SJCRH30 (cell line): ENCODE measurements at regions not wholly inside any gene's neighbourhood (a gene's known extent, or its start where the extent isn't known, plus 50 kb on each side); places are given as distances from the start of the nearest gene placed in this dataset.

ENCODE experiments used
- DNase-seq, 2 experiments: peaks; one replicate each; pipeline ENCODE4 v3.0.0-alpha.2; 2015 to 2020
- H3K27ac ChIP-seq: fragments of 250-450 bp; sonication (Bioruptor Pico); 2 replicates; pipeline ENCODE4 v1.5.1; 2020; ENCODE audit warnings: mild to moderate bottlenecking, moderate library complexity
- H3K27me3 ChIP-seq: fragments of 250-450 bp; sonication (Bioruptor Pico); 2 replicates; pipeline ENCODE4 v1.5.1; 2020; ENCODE audit warnings: mild to moderate bottlenecking, moderate library complexity
- H3K36me3 ChIP-seq: fragments of 250-450 bp; sonication (Bioruptor Pico); 2 replicates; pipeline ENCODE4 v1.5.1; 2020; ENCODE audit warnings: mild to moderate bottlenecking, moderate library complexity
- H3K4me1 ChIP-seq: fragments of 250-450 bp; sonication (Bioruptor Pico); 2 replicates; pipeline ENCODE4 v1.5.1; 2020; ENCODE audit warnings: mild to moderate bottlenecking, moderate library complexity
- H3K4me3 ChIP-seq: fragments of 250-450 bp; sonication (Bioruptor Pico); 2 replicates; pipeline ENCODE4 v1.5.1; 2020; ENCODE audit warnings: mild to moderate bottlenecking, moderate library complexity
- H3K9me3 ChIP-seq: fragments of 250-450 bp; sonication (Bioruptor Pico); replicated peaks from 2 replicates; pipeline ENCODE4 v1.5.1; 2020; ENCODE audit warnings: mild to moderate bottlenecking, moderate library complexity

DNA sequence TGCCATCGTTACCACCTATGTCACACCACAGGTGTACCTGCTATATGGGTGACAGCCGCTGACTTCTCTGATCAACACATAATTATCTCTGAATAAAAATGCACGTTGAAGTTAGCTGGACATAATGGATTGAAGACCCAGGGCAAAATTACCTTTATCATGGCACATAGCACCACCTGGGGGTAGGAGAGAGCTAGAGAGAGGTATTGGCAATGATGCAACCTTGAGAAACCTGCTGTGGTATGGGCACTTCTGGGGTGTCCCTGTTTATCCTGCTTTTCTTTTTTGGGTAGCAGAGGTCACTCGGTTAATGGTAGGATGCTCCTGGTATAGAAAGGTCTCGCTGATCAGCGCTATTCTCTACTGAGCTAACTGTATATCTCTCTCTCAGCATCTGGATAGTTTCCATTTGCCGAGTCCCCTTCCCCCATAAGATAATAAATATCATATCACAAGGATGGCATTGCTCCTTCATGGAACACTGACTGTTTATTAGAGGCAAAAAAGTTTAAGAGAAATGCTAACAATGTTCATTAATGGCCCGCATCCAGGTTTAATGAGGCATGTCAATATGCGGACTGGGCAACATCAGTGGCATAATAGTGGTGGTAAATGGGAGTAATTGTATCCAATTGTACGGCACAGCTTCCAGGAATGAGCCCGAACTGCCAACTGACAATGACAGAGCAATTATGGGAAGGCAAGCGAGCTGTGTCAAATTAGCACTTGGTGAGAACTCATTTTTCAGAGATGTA, 323.1 kb downstream of the TFEC start:
- no peak overlapping the region for H3K4me3 ChIP-seq
- H3K27ac ChIP-seq = no peak overlapping the region
- no peaks in the 10 kb centered on the region for H3K9me3 ChIP-seq
- H3K4me1 ChIP-seq = no peaks in the 10 kb centered on the region
- peak in 1 of 2 experiments; percentile 35 for DNase-seq
- no peaks in the 10 kb centered on the region for H3K27me3 ChIP-seq
- H3K36me3 ChIP-seq = no peaks in the 10 kb centered on the region

DNA sequence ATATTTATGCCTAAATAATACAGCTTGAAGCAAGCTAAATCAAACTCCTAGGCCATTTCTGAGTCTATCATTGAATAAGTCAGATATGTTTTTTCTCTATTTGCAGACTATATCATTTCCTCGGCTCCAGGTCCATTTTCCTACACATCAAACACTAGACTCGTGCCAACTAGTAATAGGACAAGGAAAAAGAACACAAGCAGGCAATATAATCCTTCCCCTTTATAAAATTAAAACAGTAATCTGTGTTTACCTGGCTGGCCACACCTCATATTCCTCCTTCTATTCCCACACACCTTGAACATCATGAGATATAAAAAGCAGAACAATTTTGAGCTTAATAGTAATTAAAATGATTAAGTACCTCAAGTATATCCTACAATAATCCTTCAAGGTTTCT, 325.7 kb downstream of the TFEC start:
- Histone ChIP-seq H3K9me3 (no peaks in the 10 kb centered on the region), H3K4me3 (no peak overlapping the region), H3K27me3 (no peaks in the 10 kb centered on the region), H3K27ac (no peak overlapping the region), H3K4me1 (no peaks in the 10 kb centered on the region), H3K36me3 (no peaks in the 10 kb centered on the region)
- DNase-seq = no peak

DNA sequence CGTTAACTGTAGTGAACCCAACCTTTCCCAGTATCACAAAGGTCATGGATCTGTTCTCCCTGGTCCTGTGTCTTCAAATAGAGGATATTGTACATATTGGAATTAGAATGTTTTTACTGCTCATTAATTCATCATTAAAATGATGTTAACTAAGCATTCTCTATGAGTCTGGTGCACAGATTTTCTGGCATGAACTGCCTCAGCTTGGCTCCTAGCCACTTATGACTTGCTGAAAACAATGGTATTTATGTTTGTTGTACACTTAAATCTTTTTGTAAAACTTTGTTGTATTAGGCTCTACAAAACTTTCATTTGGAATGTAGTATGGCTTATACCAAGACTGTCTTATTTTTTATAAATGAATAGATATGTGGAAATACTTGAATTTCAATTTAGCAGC, 329.4 kb downstream of the TFEC start:
- H3K9me3 ChIP-seq = no peaks in the 10 kb centered on the region
- no peak for DNase-seq
- H3K4me1 ChIP-seq = no peaks in the 10 kb centered on the region
- H3K27me3 ChIP-seq = no peaks in the 10 kb centered on the region
- H3K36me3 ChIP-seq = no peaks in the 10 kb centered on the region
- H3K4me3 ChIP-seq = no peak overlapping the region
- H3K27ac ChIP-seq = no peak overlapping the region

DNA sequence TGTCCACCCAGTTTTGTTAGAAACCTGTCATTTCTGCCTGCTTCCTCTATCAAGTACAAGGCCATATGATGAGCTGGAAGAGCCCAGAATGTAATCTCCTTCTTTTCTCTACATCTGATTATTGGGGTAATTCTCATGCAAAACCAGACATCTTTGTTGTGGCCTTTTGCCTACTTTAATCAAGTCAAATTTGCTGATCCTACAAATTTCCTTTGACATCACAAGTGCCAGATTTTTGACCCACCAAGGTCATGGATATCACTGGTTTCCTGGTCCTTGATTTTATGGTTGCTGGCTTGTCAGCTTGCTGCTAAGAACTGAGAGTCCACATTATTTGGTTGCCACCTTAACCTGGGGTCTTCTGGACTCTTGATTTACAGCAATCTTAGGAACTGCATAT, 336.1 kb downstream of the TFEC start:
- Histone ChIP-seq H3K4me3 (no peak overlapping the region), H3K27ac (no peak overlapping the region), H3K4me1 (no peaks in the 10 kb centered on the region), H3K27me3 (no peaks in the 10 kb centered on the region), H3K9me3 (peaks cover 3% of the 10 kb centered on the region; the same call in 1 of the 2 replicates), H3K36me3 (no peaks in the 10 kb centered on the region)
- DNase-seq = no peak

GRCh38 chr7:115693779-115694178, 336.8 kb downstream of the TFEC start:
- Histone ChIP-seq H3K4me3 (no peak overlapping the region), H3K4me1 (no peaks in the 10 kb centered on the region), H3K36me3 (no peaks in the 10 kb centered on the region), H3K27me3 (no peaks in the 10 kb centered on the region), H3K27ac (no peak overlapping the region), H3K9me3 (peaks cover 3% of the 10 kb centered on the region; the same call in 1 of the 2 replicates)
- DNase-seq = no peak

DNA sequence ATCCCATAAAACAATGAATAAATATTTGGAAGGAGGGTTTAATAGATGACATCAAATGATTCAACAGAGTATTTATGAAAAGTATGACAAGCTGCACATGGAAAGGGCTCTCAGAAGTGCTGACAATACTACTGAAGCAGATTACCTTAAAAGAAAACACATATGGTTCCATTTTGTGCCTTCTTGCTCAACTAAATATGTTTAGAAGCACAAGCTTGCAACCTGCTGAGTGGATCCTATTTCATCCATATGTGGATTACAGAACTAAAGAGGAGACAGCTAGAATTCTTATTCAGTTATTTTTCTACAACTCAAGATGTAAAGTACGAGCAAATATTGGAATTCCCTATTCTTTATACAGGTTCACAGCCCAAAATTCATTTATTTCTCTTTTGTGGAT, 340.6 kb downstream of the TFEC start:
- H3K27ac ChIP-seq = no peak overlapping the region
- no peak for DNase-seq
- H3K36me3 ChIP-seq = no peaks in the 10 kb centered on the region
- H3K27me3 ChIP-seq = no peaks in the 10 kb centered on the region
- peaks cover 3% of the 10 kb centered on the region for H3K9me3 ChIP-seq
- H3K4me1 ChIP-seq = no peaks in the 10 kb centered on the region
- H3K4me3 ChIP-seq = no peak overlapping the region

DNA sequence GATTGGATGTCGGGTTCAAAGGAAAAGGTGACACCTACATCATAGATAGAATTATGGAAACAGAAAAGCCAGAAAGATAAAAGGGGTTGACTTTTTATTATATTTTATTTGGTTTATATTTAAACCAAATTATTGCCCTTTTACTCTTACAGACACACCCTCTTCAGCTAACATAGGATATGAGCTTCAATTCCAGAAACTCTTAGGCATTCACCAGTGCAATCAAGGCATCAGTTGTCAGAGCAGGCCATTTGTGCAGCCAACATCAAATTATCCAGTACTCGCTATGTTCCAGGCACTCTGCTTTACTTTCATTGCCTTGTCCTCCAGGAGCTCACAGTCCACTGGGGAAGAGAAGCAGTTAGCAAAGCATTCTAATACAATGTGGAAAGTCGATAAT, 347.5 kb downstream of the TFEC start:
- Histone ChIP-seq H3K9me3 (no peaks in the 10 kb centered on the region; the same call in 1 of the 2 replicates), H3K27me3 (no peaks in the 10 kb centered on the region), H3K36me3 (no peaks in the 10 kb centered on the region), H3K27ac (no peak overlapping the region), H3K4me3 (no peak overlapping the region), H3K4me1 (peaks cover 14% of the 10 kb centered on the region; the same call in 1 of the 2 replicates)
- no peak for DNase-seq

GRCh38 chr7:115682507-115682906, 348.1 kb downstream of the TFEC start:
- Histone ChIP-seq H3K27me3 (no peaks in the 10 kb centered on the region), H3K9me3 (no peaks in the 10 kb centered on the region; the same call in 1 of the 2 replicates), H3K27ac (no peak overlapping the region), H3K4me1 (peaks cover 18% of the 10 kb centered on the region), H3K4me3 (no peak overlapping the region), H3K36me3 (no peaks in the 10 kb centered on the region)
- DNase-seq = no peak

DNA sequence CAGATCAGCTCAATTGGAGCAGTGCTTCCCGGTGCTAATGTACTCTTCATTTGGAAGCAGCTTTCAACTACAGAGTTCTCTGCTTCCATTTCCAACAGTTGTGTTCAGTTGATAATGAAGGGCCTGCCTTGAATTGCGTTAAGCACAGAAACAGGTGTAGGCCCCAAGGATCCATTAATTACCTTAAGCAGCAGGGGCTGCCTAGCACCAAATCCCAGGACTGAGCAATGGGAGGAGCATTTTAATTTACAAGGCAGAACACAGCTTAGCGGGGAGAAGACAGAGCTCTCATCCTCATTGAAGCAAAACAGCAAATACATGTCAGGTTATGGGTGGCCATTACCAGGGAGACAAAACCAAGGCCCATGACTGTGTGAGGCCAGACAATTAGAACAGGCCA, 349.6 kb downstream of the TFEC start:
- no peak overlapping the region for H3K27ac ChIP-seq
- H3K27me3 ChIP-seq = no peaks in the 10 kb centered on the region

GRCh38 chr7:115679976-115680375, 350.6 kb downstream of the TFEC start:
- Histone ChIP-seq H3K27me3 (no peaks in the 10 kb centered on the region), H3K4me1 (peaks cover 37% of the 10 kb centered on the region), H3K9me3 (no peaks in the 10 kb centered on the region), H3K36me3 (no peaks in the 10 kb centered on the region), H3K4me3 (no peak overlapping the region), H3K27ac (no peak overlapping the region)
- peak; percentile 30 to 66 for DNase-seq

More for the DNA sequence above, 349.6 kb downstream of the TFEC start:
- peaks cover 30% of the 10 kb centered on the region for H3K4me1 ChIP-seq
- no peaks in the 10 kb centered on the region for H3K36me3 ChIP-seq
- H3K9me3 ChIP-seq = no peaks in the 10 kb centered on the region
- DNase-seq = peak in 1 of 2 experiments; percentile 59
- H3K4me3 ChIP-seq = no peak overlapping the region

GRCh38 chr7:115679423-115679822, 351.1 kb downstream of the TFEC start:
- DNase-seq = no peak
- Histone ChIP-seq H3K27ac (no peak overlapping the region), H3K9me3 (no peaks in the 10 kb centered on the region), H3K36me3 (no peaks in the 10 kb centered on the region), H3K4me3 (no peak overlapping the region), H3K4me1 (peaks cover 41% of the 10 kb centered on the region), H3K27me3 (no peaks in the 10 kb centered on the region)

DNA sequence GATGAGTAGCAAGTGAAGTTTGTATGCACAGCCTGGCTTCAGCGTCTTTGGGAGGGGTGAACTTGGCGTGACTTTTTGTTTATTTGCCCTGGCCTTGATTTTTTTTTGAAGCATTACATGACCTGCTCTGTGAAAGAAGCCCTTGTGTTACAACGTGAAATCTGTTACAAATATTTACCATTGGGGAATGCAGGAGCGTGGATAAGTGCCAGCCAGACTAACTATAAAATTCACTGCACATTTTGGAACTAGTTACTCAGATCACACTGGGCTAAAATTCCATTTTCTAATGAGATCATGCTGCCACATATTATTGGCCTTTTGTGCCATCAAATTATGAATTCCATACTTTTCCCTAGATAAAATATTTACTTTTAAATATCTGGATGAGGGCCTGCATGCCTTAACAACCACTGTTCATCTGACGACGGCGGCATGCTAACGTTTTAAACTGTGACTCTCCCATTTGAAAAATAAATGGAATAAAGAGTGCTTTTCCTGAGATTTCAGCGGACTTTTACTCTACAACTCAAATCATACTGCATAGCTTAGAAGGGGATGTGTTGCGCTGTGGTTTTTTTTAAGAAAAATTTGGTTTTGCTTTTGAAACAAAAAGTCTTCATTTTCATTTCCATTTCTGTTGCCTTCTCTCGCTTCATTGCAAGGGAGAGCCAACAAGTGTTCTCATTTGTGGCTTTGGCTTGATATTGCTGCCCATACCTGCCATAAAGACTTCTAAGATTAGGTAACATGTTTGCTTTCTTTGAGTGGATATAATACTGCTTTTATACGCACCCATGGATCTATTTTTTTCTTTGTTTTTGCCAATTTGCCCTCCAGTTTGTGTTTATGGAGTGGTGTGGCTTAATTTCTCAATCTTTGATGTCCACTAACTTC, 352.2 kb downstream of the TFEC start:
- Histone ChIP-seq H3K27ac (peak overlapping the region; percentile 60), H3K27me3 (no peaks in the 10 kb centered on the region), H3K4me1 (peaks cover 41% of the 10 kb centered on the region), H3K4me3 (peak overlapping the region; percentile 27), H3K36me3 (no peaks in the 10 kb centered on the region), H3K9me3 (no peaks in the 10 kb centered on the region)
- peak; percentile 45 to 77 for DNase-seq

- Histone ChIP-seq H3K27ac (peak overlapping the region; percentile 29; the same call in 1 of the 2 replicates), H3K27me3 (no peaks in the 10 kb centered on the region), H3K9me3 (no peaks in the 10 kb centered on the region), H3K4me3 (no peak overlapping the region), H3K4me1 (peaks cover 49% of the 10 kb centered on the region), H3K36me3 (no peaks in the 10 kb centered on the region)
- DNase-seq = no peak
These were observed 353.9 kb downstream of the TFEC start for GRCh38 chr7:115676707-115677106.

DNA sequence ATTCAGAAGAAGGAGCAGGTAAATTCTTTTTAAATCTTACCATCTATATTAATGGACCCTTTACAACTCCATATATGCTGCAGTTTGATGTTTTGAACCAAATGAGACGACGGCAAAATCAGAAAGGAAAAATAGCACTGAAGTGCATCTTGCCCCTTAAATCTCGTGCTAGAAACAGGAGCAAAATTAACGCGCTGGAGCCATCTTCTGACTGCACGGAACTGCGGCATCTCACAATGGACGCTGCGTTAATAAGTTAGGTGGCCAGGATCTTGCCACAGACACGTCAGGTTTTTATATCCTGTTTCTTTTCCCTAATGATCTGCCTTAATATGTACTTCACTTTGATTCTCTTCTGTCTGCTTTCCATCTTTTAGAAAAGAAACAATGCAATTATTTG, 354.5 kb downstream of the TFEC start:
- Histone ChIP-seq H3K4me1 (peaks cover 50% of the 10 kb centered on the region), H3K9me3 (no peaks in the 10 kb centered on the region), H3K27me3 (no peaks in the 10 kb centered on the region), H3K27ac (peak overlapping the region; percentile 29; the same call in 1 of the 2 replicates), H3K36me3 (no peaks in the 10 kb centered on the region), H3K4me3 (peak overlapping the region; percentile 45)
- DNase-seq = peak; percentile 79 to 90

DNA sequence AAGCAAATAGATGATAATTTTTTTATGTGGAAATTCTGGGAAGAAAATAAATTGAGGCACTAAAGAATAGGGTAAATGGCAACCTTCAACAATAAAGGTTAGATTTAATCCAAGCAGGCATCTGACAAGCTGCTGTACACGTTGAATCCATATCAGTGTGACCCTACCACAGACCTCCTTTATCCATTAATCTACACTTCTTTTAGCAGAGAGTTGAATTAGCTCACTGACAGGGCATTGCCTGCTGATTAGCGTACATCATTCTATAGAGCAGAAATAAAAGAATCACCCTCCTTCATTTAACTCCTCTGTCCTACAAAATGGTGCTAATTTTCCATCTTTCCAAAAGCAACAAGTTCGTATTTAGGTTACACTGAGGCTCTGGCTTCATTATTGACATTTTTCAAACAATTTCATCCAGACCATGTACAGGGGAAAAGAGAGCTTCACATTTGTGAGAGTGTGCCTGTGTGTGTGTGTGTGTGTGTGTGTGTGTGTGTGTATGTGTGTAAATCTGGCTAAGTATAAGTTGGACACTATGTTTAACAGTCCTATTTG, 356.0 kb downstream of the TFEC start:
- no peaks in the 10 kb centered on the region for H3K9me3 ChIP-seq
- H3K27ac ChIP-seq = no peak overlapping the region; the same call in 1 of the 2 replicates
- DNase-seq = peak in 1 of 2 experiments; percentile 28
- no peak overlapping the region for H3K4me3 ChIP-seq
- H3K27me3 ChIP-seq = no peaks in the 10 kb centered on the region
- peaks cover 44% of the 10 kb centered on the region for H3K4me1 ChIP-seq
- H3K36me3 ChIP-seq = no peaks in the 10 kb centered on the region
